NCI-H2171 (cell line): ENCODE measurements at regions not wholly inside any gene's neighbourhood (a gene's known extent, or its start where the extent isn't known, plus 50 kb on each side); places are given as distances from the start of the nearest gene placed in this dataset.

Experiments used
- DNase-seq: peaks from one replicate; lab custom pipeline; 2025; lab: John Stamatoyannopoulos, UW

GRCh38 chr4:28973587-28974350 lies 1746.4 kb upstream of the PCDH7 start:
- DNase-seq: no peak

- no peak for DNase-seq
Observed at GRCh38 chr4:28976369-28976768, 1743.8 kb upstream of the PCDH7 start.

- DNase-seq: no peak
Observed at GRCh38 chr4:29002151-29002550, 1718.0 kb upstream of the PCDH7 start.

GRCh38 chr4:29005838-29006237 lies 1714.3 kb upstream of the PCDH7 start:
- no peak for DNase-seq

GRCh38 chr4:29009908-29010307 lies 1710.3 kb upstream of the PCDH7 start:
- no peak for DNase-seq

- no peak for DNase-seq
Observed at GRCh38 chr4:29013341-29013740, 1706.8 kb upstream of the PCDH7 start.

- no peak for DNase-seq
Observed at GRCh38 chr4:29014555-29014954, 1705.6 kb upstream of the PCDH7 start.

- DNase-seq: no peak
Observed at GRCh38 chr4:29033703-29034102, 1686.5 kb upstream of the PCDH7 start.

- no peak for DNase-seq
Observed at GRCh38 chr4:29037501-29037900, 1682.7 kb upstream of the PCDH7 start.

- no peak for DNase-seq
Observed at GRCh38 chr4:29043411-29043810, 1676.8 kb upstream of the PCDH7 start.

- no peak for DNase-seq
Observed at GRCh38 chr4:29046186-29046585, 1674.0 kb upstream of the PCDH7 start.

GRCh38 chr4:29046781-29047180 lies 1673.4 kb upstream of the PCDH7 start:
- DNase-seq: no peak

GRCh38 chr4:29047341-29048041 lies 1672.7 kb upstream of the PCDH7 start:
- DNase-seq: no peak

GRCh38 chr4:29051381-29051965 lies 1668.7 kb upstream of the PCDH7 start:
- no peak for DNase-seq

GRCh38 chr4:29052266-29052665 lies 1667.9 kb upstream of the PCDH7 start:
- DNase-seq: no peak

- DNase-seq: no peak
Observed at GRCh38 chr4:29058531-29058930, 1661.6 kb upstream of the PCDH7 start.

- DNase-seq: no peak
Observed at GRCh38 chr4:29066861-29067260, 1653.3 kb upstream of the PCDH7 start.

GRCh38 chr4:29073571-29073970 lies 1646.6 kb upstream of the PCDH7 start:
- no peak for DNase-seq

- DNase-seq: no peak
Observed at GRCh38 chr4:29075366-29075765, 1644.8 kb upstream of the PCDH7 start.

- DNase-seq: no peak
Observed at GRCh38 chr4:29079260-29079659, 1640.9 kb upstream of the PCDH7 start.

- DNase-seq: no peak
Observed at GRCh38 chr4:29081234-29081955, 1638.8 kb upstream of the PCDH7 start.

GRCh38 chr4:29082684-29083083 lies 1637.5 kb upstream of the PCDH7 start:
- no peak for DNase-seq

GRCh38 chr4:29085748-29086147 lies 1634.4 kb upstream of the PCDH7 start:
- DNase-seq: no peak
